Skeletal muscle tissue (tissue), 3 donors: ENCODE measurements at regions not wholly inside any gene's neighbourhood (a gene's known extent, or its start where the extent isn't known, plus 50 kb on each side); places are given as distances from the start of the nearest gene placed in this dataset.

Experiments
- H3K27ac ChIP-seq: one replicate; pipeline ENCODE4 v1.7.0; 2013; ENCODE audit warnings: mild to moderate bottlenecking, low read depth, low read length, inconsistent platforms
- H3K27me3 ChIP-seq, 3 donors: one replicate each; pipeline ENCODE4 v1.7.0; 2013; ENCODE audit warnings: low read length in 3 of 3; ENCODE audit not compliant: control insufficient read depth in 3 of 3, insufficient read depth in 3 of 3
- H3K36me3 ChIP-seq, 3 donors: one replicate each; pipeline ENCODE4 v1.7.0; 2013; ENCODE audit warnings: low read length in 3 of 3; ENCODE audit not compliant: control insufficient read depth in 3 of 3, insufficient read depth in 3 of 3
- H3K4me1 ChIP-seq, 3 donors: one replicate each; pipeline ENCODE4 v1.7.0; 2013; ENCODE audit warnings: low read length in 3 of 3, mild to moderate bottlenecking in 3 of 3; ENCODE audit not compliant: control insufficient read depth in 3 of 3, insufficient read depth in 3 of 3
- H3K4me3 ChIP-seq, 3 donors: one replicate each; pipeline ENCODE4 v1.7.0; 2013; ENCODE audit warnings: low read length in 3 of 3
- H3K9ac ChIP-seq, 3 donors: one replicate each; pipeline ENCODE4 v1.7.0; 2013; ENCODE audit warnings: low read length in 3 of 3, mild to moderate bottlenecking in 3 of 3, moderate library complexity in 2 of 3, low read depth in 1 of 3
- H3K9me3 ChIP-seq, 3 donors: one replicate each; pipeline ENCODE4 v1.7.0; 2013; ENCODE audit warnings: low read length in 3 of 3; ENCODE audit not compliant: control insufficient read depth in 3 of 3
- donor health status: Osteomylitis.

GRCh38 chr1:118589238-118589846 lies 398.8 kb downstream of the TBX15 start:
- H3K27me3 ChIP-seq: no peaks in the 10 kb centered on the region
- no peaks in the 10 kb centered on the region for H3K4me1 ChIP-seq
- no peaks in the 10 kb centered on the region for H3K9me3 ChIP-seq
- no peak overlapping the region for H3K9ac ChIP-seq
- H3K36me3 ChIP-seq: no peaks in the 10 kb centered on the region
- H3K27ac ChIP-seq: no peak overlapping the region
- no peak overlapping the region for H3K4me3 ChIP-seq

GRCh38 chr1:118588566-118588965 lies 399.6 kb downstream of the TBX15 start:
- H3K36me3 ChIP-seq: no peaks in the 10 kb centered on the region
- H3K4me3 ChIP-seq: no peak overlapping the region
- H3K27me3 ChIP-seq: no peaks in the 10 kb centered on the region
- H3K9ac ChIP-seq: no peak overlapping the region
- no peaks in the 10 kb centered on the region for H3K9me3 ChIP-seq
- no peak overlapping the region for H3K27ac ChIP-seq
- H3K4me1 ChIP-seq: no peaks in the 10 kb centered on the region

- Histone ChIP-seq H3K4me1 (no peaks in the 10 kb centered on the region), H3K27ac (no peak overlapping the region), H3K9ac (no peak overlapping the region), H3K4me3 (no peak overlapping the region), H3K36me3 (no peaks in the 10 kb centered on the region), H3K9me3 (peaks cover 0 to 10% (median 0%) of the 10 kb centered on the region in 3 donors), H3K27me3 (no peaks in the 10 kb centered on the region)
Observed at GRCh38 chr1:118578276-118578675, 393.2 kb upstream of the SPAG17 start.

DNA sequence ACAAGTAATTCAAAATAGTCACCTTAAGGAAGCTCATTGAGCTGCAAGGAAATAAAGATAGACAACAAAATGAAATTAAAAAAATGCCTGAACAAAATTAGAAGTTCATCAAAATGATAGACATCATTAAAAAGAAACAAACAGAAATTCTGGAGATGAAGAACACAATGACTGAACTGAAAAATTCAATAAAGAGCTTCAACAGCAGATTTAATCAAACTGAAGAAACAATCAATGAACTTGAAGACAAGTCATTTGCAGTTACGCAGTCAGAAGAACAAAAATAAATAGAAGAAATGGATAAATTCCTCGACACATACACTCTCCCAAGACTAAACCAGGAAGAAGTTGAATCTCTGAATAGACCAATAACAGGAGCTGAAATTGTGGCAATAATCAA lies 390.0 kb upstream of the SPAG17 start:
- peaks cover 0 to 10% (median 0%) of the 10 kb centered on the region in 3 donors for H3K9me3 ChIP-seq
- no peaks in the 10 kb centered on the region for H3K36me3 ChIP-seq
- H3K4me1 ChIP-seq: no peaks in the 10 kb centered on the region
- no peak overlapping the region for H3K27ac ChIP-seq
- no peak overlapping the region for H3K9ac ChIP-seq
- no peaks in the 10 kb centered on the region for H3K27me3 ChIP-seq
- H3K4me3 ChIP-seq: no peak overlapping the region

- no peak overlapping the region for H3K27ac ChIP-seq
- no peaks in the 10 kb centered on the region for H3K4me1 ChIP-seq
- H3K27me3 ChIP-seq: no peaks in the 10 kb centered on the region
- no peak overlapping the region for H3K9ac ChIP-seq
- H3K9me3 ChIP-seq: no peaks in the 10 kb centered on the region
- H3K36me3 ChIP-seq: no peaks in the 10 kb centered on the region
- H3K4me3 ChIP-seq: no peak overlapping the region
Observed at GRCh38 chr1:118564961-118565703, 380.1 kb upstream of the SPAG17 start.

GRCh38 chr1:118563981-118564951 lies 379.2 kb upstream of the SPAG17 start:
- H3K4me1 ChIP-seq: no peaks in the 10 kb centered on the region
- H3K27ac ChIP-seq: no peak overlapping the region
- H3K9me3 ChIP-seq: no peaks in the 10 kb centered on the region
- H3K36me3 ChIP-seq: no peaks in the 10 kb centered on the region
- no peaks in the 10 kb centered on the region for H3K27me3 ChIP-seq
- no peak overlapping the region for H3K4me3 ChIP-seq
- no peak overlapping the region for H3K9ac ChIP-seq

DNA sequence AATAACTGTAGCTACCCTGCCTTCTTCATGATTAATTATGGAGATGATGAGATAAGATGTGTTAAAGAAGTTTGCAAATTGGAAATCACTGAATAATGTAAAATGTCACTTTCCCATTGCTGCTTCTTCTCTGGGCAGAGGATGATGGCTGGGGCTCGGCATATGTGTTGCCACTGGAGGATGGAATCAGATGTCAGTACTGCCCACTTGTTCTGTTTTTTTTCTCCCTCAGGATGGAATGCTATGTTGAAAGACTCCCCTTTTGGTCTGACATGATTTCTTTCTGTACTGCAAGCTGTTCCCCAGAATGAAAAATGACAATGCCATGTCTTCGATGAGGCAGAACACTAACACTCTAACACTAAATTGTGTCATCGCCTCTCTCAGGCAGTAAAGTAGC lies 373.9 kb upstream of the SPAG17 start:
- Histone ChIP-seq H3K4me3 (no peak overlapping the region), H3K27me3 (no peaks in the 10 kb centered on the region), H3K27ac (no peak overlapping the region), H3K36me3 (no peaks in the 10 kb centered on the region), H3K4me1 (no peaks in the 10 kb centered on the region), H3K9me3 (no peaks in the 10 kb centered on the region), H3K9ac (no peak overlapping the region)

GRCh38 chr1:118556936-118557335 lies 371.9 kb upstream of the SPAG17 start:
- H3K36me3 ChIP-seq: no peaks in the 10 kb centered on the region
- H3K9ac ChIP-seq: no peak overlapping the region
- no peak overlapping the region for H3K4me3 ChIP-seq
- no peaks in the 10 kb centered on the region for H3K27me3 ChIP-seq
- H3K4me1 ChIP-seq: no peaks in the 10 kb centered on the region
- peaks cover 0 to 2% (median 0%) of the 10 kb centered on the region in 3 donors for H3K9me3 ChIP-seq
- H3K27ac ChIP-seq: no peak overlapping the region

DNA sequence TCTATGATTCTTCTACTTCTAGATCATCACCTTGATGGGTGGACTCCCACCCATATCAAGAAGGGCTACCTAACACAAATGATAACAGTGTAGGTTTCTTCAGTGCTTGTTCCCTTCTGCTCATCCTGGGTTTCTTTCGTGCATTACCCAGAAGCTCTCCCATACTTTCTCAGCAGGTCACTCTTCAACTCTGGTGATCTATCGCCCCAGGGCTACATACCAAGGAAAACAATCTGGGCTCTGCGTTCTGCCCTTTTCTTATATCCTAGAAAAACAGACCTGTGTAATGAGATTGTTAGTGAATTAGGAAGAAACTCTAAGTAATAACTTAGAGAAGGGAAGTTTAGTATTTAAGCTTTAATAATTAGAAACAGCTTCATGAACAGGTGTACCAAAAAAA lies 370.6 kb upstream of the SPAG17 start:
- Histone ChIP-seq H3K36me3 (no peaks in the 10 kb centered on the region), H3K9ac (no peak overlapping the region), H3K27ac (no peak overlapping the region), H3K4me1 (no peaks in the 10 kb centered on the region), H3K4me3 (no peak overlapping the region), H3K9me3 (peaks cover 0 to 2% (median 0%) of the 10 kb centered on the region in 3 donors), H3K27me3 (no peaks in the 10 kb centered on the region)

- Histone ChIP-seq H3K27ac (no peak overlapping the region), H3K4me1 (no peaks in the 10 kb centered on the region), H3K9me3 (no peaks in the 10 kb centered on the region), H3K9ac (no peak overlapping the region), H3K36me3 (no peaks in the 10 kb centered on the region), H3K4me3 (no peak overlapping the region), H3K27me3 (no peaks in the 10 kb centered on the region)
Observed at GRCh38 chr1:118535901-118536300, 350.9 kb upstream of the SPAG17 start.
